MCF 10A (cell line): ENCODE measurements at regions not wholly inside any gene's neighbourhood (a gene's known extent, or its start where the extent isn't known, plus 50 kb on each side); places are given as distances from the start of the nearest gene placed in this dataset.
A peak's percentile ranks its signal among the peaks of the same experiment; 100 is the strongest.

Experiments
- BruUV-seq: library from RNA; stranded (reverse); fragments of 400-500 nt; replicated peaks from 2 replicates; lab custom pipeline; 2021; lab: Mats Ljungman, UMichigan
- CTCF ChIA-PET: fragments of 300-600 bp; sonication (Branson Sonifier 250); formaldehyde crosslinking; extraction: SDS; loops from one replicate; lab custom pipeline; 2021; ENCODE audit warnings: antibody characterized with exemption, inconsistent platforms; lab: Yijun Ruan, JAX
- POLR2A ChIA-PET: fragments of 300-600, 350-650 bp; sonication (Branson Sonifier 250); formaldehyde crosslinking; extraction: SDS; loops from one replicate; lab custom pipeline; 2020; ENCODE audit warnings: antibody characterized with exemption, inconsistent platforms; lab: Yijun Ruan, JAX
- DNase-seq: peaks from one replicate; pipeline ENCODE4 v3.0.0-alpha.2; 2018; ENCODE audit not compliant: unreplicated experiment
- H3K27ac Mint-ChIP-seq: one replicate; pipeline ENCODE4 v1.8.0; 2022; ENCODE audit warnings: mild to moderate bottlenecking, low read depth, mixed read lengths; ENCODE audit not compliant: unreplicated experiment
- H3K27me3 Mint-ChIP-seq: one replicate; pipeline ENCODE4 v1.8.0; 2022; ENCODE audit warnings: mixed read lengths; ENCODE audit not compliant: insufficient read depth, unreplicated experiment
- H3K36me3 Mint-ChIP-seq: one replicate; pipeline ENCODE4 v1.8.0; 2022; ENCODE audit warnings: mild to moderate bottlenecking, moderate library complexity, mixed read lengths; ENCODE audit not compliant: insufficient read depth, unreplicated experiment
- H3K4me1 Mint-ChIP-seq: one replicate; pipeline ENCODE4 v1.8.0; 2022; ENCODE audit warnings: mixed read lengths; ENCODE audit not compliant: insufficient read depth, unreplicated experiment
- H3K4me3 Mint-ChIP-seq: one replicate; pipeline ENCODE4 v1.8.0; 2022; ENCODE audit warnings: mild to moderate bottlenecking, moderate library complexity, mixed read lengths; ENCODE audit not compliant: unreplicated experiment
- H3K9me3 Mint-ChIP-seq: one replicate; pipeline ENCODE4 v1.8.0; 2022; ENCODE audit warnings: mixed read lengths; ENCODE audit not compliant: unreplicated experiment
- intact Hi-C: fragments of 100-400 bp; cut with micrococcal nuclease; formaldehyde crosslinking; loops from 2 replicates; pipeline ENCODE4 v1.14.1; 2022
- TF ChIP-seq, protein P1 (sequence below): fragments of 200-600 bp; IDR thresholded peaks from one replicate; pipeline ENCODE4 v1.8.0; 2022; ENCODE audit warnings: antibody characterized with exemption, mild to moderate bottlenecking; ENCODE audit not compliant: unreplicated experiment

DNA sequence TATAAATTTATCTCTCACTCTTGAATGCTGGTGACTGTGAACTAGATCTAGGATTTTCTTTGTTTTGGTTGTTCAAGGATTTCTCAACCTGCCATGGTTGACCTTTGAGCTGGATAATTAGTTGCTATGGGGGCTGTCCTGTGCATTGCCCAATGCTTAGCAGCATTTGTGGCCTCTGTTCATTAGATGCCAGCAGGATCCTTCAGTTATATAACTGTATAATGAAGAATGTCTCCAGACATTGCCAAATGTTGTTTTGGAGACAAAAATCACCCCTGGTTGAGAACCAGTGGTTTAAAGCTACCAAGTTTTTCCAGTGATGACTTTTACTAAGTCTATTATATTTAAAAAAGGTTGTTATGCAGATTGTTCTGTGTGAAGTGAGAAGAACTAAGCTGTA is 147.9 kb upstream of the STXBP6 start:
- Mint-ChIP-seq H3K9me3 (peaks cover 28% of the 10 kb centered on the region), H3K4me1 (no peaks in the 10 kb centered on the region), H3K36me3 (no peaks in the 10 kb centered on the region), H3K4me3 (no peak overlapping the region), H3K27me3 (no peaks in the 10 kb centered on the region), H3K27ac (no peak overlapping the region)
- BruUV-seq: no TSS peak
- intact Hi-C loops: no loop called here
- DNase-seq: no peak
- TF ChIP-seq, protein P1, sequence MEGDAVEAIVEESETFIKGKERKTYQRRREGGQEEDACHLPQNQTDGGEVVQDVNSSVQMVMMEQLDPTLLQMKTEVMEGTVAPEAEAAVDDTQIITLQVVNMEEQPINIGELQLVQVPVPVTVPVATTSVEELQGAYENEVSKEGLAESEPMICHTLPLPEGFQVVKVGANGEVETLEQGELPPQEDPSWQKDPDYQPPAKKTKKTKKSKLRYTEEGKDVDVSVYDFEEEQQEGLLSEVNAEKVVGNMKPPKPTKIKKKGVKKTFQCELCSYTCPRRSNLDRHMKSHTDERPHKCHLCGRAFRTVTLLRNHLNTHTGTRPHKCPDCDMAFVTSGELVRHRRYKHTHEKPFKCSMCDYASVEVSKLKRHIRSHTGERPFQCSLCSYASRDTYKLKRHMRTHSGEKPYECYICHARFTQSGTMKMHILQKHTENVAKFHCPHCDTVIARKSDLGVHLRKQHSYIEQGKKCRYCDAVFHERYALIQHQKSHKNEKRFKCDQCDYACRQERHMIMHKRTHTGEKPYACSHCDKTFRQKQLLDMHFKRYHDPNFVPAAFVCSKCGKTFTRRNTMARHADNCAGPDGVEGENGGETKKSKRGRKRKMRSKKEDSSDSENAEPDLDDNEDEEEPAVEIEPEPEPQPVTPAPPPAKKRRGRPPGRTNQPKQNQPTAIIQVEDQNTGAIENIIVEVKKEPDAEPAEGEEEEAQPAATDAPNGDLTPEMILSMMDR: no peak
- ChIA-PET CTCF (no interaction called here), POLR2A (no interaction called here)

DNA sequence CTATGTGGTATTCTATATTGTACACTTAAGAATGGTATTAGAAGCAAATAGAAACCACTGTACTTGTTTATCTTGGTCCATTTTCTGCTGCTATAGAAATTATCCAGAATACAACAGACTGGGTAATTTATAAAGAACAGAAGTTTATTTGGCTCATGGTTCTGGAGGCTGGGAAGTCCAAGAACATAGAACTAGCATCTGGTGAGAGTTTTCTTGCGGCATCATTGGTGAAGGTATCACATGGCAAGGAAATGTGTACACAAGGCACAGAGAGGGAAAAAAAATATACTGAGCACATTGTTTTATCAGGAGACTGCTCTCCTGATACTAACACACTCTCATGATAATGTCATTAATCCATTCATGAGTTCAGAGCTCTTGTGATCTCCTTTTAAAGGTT is 130.3 kb upstream of the STXBP6 start:
- H3K4me1 Mint-ChIP-seq: peaks cover 11% of the 10 kb centered on the region
- CTCF ChIA-PET: no interaction called here
- peaks cover under 1% of the 10 kb centered on the region for H3K9me3 Mint-ChIP-seq
- no peaks in the 10 kb centered on the region for H3K36me3 Mint-ChIP-seq
- POLR2A ChIA-PET: no interaction called here
- TF ChIP-seq, protein P1: no peak
- no TSS peak for BruUV-seq
- no peak overlapping the region for H3K27ac Mint-ChIP-seq
- DNase-seq: no peak
- intact Hi-C loops: no loop called here
- H3K4me3 Mint-ChIP-seq: no peak overlapping the region
- H3K27me3 Mint-ChIP-seq: no peaks in the 10 kb centered on the region

DNA sequence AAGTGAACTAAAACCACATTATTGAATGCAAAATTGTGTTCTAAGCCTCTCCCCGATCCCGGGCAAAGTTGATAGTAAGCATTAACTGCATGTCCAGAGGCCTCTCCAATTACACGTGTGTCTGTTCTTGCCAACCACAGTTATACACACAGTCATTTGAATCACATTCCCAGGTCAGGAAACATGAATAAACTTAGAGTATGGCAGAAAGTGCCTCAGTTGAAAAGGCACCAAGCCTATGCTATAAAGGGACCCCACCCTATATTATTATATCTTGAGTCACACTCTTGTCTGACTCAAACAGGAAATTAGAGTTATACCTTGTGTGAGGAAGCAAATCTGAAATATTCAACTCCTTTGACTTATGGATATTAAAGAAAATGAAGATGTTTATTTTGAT is 128.3 kb upstream of the STXBP6 start:
- no peak for DNase-seq
- Mint-ChIP-seq H3K36me3 (no peaks in the 10 kb centered on the region), H3K4me3 (no peak overlapping the region), H3K9me3 (no peaks in the 10 kb centered on the region), H3K27ac (no peak overlapping the region), H3K4me1 (peaks cover 11% of the 10 kb centered on the region), H3K27me3 (no peaks in the 10 kb centered on the region)
- TF ChIP-seq, protein P1: no peak
- intact Hi-C loops: no loop called here
- BruUV-seq: no TSS peak
- CTCF ChIA-PET: no interaction called here
- POLR2A ChIA-PET: no interaction called here

DNA sequence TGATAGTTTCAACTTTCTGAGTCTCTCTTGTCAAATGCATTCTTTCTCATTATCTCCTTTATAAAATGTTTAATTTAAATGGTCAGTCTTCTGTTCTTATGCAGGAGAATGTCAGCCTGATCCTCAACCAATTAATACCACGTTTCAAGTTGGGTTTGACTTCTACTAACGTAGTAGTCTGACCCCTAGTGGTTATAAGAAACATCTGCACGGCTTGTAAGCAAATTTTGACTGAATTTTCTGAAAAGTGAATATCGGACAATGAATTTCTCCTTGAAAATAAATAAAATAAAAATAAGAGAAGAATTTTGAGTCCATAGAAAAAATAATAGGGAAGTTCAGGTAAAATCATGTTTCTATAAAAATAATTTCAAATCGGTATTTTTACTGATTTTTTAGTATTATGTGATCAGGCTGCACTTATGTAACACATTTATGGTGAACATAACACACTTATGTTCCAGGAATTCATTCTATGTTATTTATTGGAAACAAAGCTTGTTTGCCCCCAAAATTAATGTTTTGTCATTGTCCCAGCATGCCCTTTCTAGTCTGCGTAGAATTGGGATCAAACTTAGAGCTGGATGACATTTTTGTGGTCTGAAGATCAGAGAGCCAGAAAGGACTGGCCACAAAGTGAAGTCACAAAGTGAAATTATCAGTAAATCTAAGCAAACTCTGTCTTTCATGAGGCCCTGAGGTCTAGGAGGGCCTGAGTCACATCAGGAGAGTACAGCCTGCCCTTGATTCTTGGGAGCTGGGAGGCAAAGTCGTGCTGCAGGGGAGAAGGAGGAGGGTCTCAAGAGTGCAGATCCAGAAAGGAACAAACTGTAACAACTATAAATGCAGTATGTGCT is 101.2 kb upstream of the STXBP6 start:
- no TSS peak for BruUV-seq
- Mint-ChIP-seq H3K4me1 (no peaks in the 10 kb centered on the region), H3K9me3 (no peaks in the 10 kb centered on the region), H3K27me3 (no peaks in the 10 kb centered on the region), H3K4me3 (no peak overlapping the region), H3K36me3 (no peaks in the 10 kb centered on the region), H3K27ac (no peak overlapping the region)
- ChIA-PET POLR2A (no interaction called here), CTCF (interaction anchor here (0.6 to 1.6 kb wide), 14 partner anchors 9 to 1485 kb away, joined by 3 to 8 read pairs (median 3); no protein-coding TSS in a partner anchor)
- intact Hi-C loops: loop anchor here (1.0 to 5.0 kb wide), 3 partner anchors 345 to 439 kb away; no protein-coding TSS in a partner anchor
- peak; percentile 1 for DNase-seq
- TF ChIP-seq, protein P1: peak; percentile 69
